RWPE2 (cell line): ENCODE measurements at regions not wholly inside any gene's neighbourhood (a gene's known extent, or its start where the extent isn't known, plus 50 kb on each side); places are given as distances from the start of the nearest gene placed in this dataset.

Experiments
- ATAC-seq: fragments of 200-7000 bp; cut with Tn5 transposase; 3 replicates; pipeline ENCODE4 v1.9.1; 2021; ENCODE audit warnings: low read depth
- DNase-seq: peaks from one replicate; pipeline ENCODE4 v3.0.0-alpha.2; 2020; ENCODE audit warnings: low spot score
- H3K27ac ChIP-seq: fragments of 450-650 bp; 2 replicates; pipeline ENCODE4 v1.5.1; 2017; ENCODE audit warnings: mild to moderate bottlenecking; ENCODE audit not compliant: poor library complexity, severe bottlenecking
- H3K27me3 ChIP-seq: fragments of 250-450 bp; sonication (Bioruptor Pico); 2 replicates; pipeline ENCODE4 v1.5.1; 2021; ENCODE audit warnings: mild to moderate bottlenecking, moderate library complexity; ENCODE audit not compliant: insufficient read depth, poor library complexity, severe bottlenecking
- H3K36me3 ChIP-seq: fragments of 250-450 bp; sonication (Bioruptor Pico); 2 replicates; pipeline ENCODE4 v1.5.1; 2020; ENCODE audit warnings: low read depth, mild to moderate bottlenecking, moderate library complexity
- H3K4me1 ChIP-seq: fragments of 250-450 bp; sonication (Bioruptor Pico); 2 replicates; pipeline ENCODE4 v1.5.1; 2021; ENCODE audit warnings: mild to moderate bottlenecking, moderate library complexity; ENCODE audit not compliant: insufficient read depth, poor library complexity, severe bottlenecking
- H3K4me3 ChIP-seq: fragments of 250-450 bp; sonication (Bioruptor Pico); 2 replicates; pipeline ENCODE4 v1.5.1; 2021; ENCODE audit warnings: mild to moderate bottlenecking, moderate library complexity; ENCODE audit not compliant: severe bottlenecking
- H3K9me3 ChIP-seq: fragments of 250-450 bp; sonication (Bioruptor Pico); 2 replicates; pipeline ENCODE4 v1.5.1; 2021; ENCODE audit warnings: mild to moderate bottlenecking, moderate library complexity; ENCODE audit not compliant: severe bottlenecking
- TF ChIP-seq, protein P1 (sequence below): fragments of 450-650 bp; IDR thresholded peaks from one replicate; pipeline ENCODE4 v1.5.1; 2017; ENCODE audit warnings: mild to moderate bottlenecking, moderate library complexity; ENCODE audit not compliant: poor library complexity, severe bottlenecking

DNA sequence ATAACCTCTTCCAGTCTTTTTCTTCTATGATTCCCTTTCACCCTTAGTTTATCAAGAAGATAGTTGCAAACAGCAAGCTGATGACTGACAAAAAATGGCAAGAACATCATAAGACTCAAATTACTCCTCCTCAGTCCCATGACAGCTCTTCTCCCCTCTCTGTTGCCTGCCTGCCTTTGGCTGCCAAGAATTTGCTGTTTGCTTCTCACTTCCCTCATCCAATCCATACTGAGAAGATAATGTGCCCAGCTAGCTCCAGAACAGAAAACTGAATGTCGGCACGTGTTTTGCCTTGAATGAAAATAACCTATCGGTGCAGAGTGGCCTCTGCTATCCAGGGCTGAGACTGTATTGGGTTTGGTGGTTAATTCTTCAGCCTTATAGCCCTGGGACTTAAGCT is 192.1 kb downstream of the PPARGC1A start:
- H3K27me3 ChIP-seq, result no peaks in the 10 kb centered on the region
- no peaks in the 10 kb centered on the region for H3K36me3 ChIP-seq
- ATAC-seq (no peak), DNase-seq (no peak)
- H3K4me1 ChIP-seq, result no peaks in the 10 kb centered on the region
- TF ChIP-seq, protein P1, sequence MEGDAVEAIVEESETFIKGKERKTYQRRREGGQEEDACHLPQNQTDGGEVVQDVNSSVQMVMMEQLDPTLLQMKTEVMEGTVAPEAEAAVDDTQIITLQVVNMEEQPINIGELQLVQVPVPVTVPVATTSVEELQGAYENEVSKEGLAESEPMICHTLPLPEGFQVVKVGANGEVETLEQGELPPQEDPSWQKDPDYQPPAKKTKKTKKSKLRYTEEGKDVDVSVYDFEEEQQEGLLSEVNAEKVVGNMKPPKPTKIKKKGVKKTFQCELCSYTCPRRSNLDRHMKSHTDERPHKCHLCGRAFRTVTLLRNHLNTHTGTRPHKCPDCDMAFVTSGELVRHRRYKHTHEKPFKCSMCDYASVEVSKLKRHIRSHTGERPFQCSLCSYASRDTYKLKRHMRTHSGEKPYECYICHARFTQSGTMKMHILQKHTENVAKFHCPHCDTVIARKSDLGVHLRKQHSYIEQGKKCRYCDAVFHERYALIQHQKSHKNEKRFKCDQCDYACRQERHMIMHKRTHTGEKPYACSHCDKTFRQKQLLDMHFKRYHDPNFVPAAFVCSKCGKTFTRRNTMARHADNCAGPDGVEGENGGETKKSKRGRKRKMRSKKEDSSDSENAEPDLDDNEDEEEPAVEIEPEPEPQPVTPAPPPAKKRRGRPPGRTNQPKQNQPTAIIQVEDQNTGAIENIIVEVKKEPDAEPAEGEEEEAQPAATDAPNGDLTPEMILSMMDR, result no peak
- no peak overlapping the region for H3K4me3 ChIP-seq
- no peaks in the 10 kb centered on the region for H3K9me3 ChIP-seq
- H3K27ac ChIP-seq, result no peak overlapping the region

DNA sequence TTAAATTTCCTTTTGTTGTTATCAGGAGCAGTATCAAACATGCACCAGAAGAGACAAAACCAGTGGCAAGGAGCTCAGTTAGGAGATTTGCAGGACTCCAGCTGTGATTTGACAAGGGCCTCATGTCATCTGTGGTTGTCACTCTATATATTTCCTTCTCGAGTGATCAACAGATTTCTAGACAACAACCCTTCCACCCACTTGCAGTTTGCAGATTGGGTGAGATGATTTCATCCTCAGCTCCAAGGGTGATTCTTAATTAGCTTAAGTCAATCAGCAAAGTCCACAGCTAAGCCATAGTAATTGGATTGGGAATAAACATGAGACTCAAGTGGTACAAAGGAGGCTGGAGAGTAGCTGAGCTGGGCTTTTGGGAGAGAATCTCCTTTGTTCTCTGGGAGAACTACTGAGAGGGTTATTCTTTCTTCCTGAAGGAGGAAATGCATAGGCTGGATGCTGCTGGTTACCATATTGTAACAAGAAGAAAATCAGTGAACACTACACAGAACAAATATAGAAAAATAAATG is 192.8 kb downstream of the PPARGC1A start:
- no peak for ATAC-seq
- TF ChIP-seq, protein P1, result no peak
- H3K36me3 ChIP-seq, result no peaks in the 10 kb centered on the region

DNA sequence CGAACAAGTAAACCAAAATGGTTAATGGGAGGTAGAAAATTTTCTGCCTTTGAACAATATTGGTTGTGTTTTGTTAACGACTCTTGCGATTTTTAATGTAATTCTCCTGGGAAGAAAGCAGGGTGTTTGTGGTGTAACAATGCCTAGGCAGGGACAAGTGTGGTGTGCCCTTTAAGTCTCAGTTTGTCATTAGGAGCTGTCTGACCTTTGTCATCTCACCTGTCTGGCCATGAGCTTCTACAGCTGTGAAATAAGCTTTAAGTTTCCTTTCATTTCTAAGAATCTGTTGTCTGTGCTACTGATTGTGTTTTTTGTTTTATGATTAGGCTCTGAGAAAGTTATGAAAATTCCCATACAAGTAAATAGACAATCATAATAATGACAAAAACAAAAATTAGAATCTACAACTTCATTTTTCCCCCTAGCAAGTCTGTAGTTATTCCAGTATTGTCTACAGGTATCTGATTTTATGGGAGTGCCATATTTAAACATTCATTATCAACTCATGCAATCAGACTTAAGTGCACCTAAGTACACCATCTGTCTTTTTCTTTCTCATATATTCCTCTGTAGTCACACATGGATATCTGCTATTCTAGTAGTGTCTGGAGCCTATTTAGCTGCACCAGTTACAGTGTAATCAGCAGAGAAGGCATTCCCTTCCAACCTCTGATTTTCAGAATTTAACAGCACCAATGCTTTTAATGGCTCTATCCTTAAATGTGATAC is 203.5 kb downstream of the PPARGC1A start:
- ATAC-seq (no peak), DNase-seq (no peak)
- H3K4me1 ChIP-seq, result no peaks in the 10 kb centered on the region
- no peak overlapping the region for H3K4me3 ChIP-seq
- H3K36me3 ChIP-seq, result no peaks in the 10 kb centered on the region
- no peaks in the 10 kb centered on the region for H3K27me3 ChIP-seq
- H3K9me3 ChIP-seq, result no peaks in the 10 kb centered on the region
- no peak overlapping the region for H3K27ac ChIP-seq
- TF ChIP-seq, protein P1, result no peak

More for the DNA sequence above, 192.8 kb downstream of the PPARGC1A start:
- no peak overlapping the region for H3K27ac ChIP-seq
- H3K9me3 ChIP-seq, result no peaks in the 10 kb centered on the region
- no peak overlapping the region for H3K4me3 ChIP-seq
- H3K4me1 ChIP-seq, result no peaks in the 10 kb centered on the region
- H3K27me3 ChIP-seq, result no peaks in the 10 kb centered on the region
- DNase-seq, result no peak

DNA sequence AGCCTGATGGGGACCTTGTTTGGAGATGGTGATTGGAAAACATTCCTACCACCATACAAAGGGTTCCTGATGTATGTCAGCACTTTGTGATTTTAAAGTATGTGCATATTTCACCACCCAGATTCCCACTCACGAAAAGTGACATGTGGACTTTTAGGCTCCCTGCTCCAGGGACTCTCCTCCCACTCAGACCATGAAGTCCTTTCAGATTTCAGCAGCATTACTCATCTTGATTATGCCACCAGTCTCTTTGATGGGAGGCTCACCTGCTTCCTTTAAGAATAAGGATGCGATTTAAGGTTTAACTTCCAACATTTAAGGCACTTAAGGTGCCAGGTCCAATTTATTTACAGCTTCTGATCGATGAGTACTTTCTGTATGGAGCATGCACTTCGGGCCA is 204.4 kb downstream of the PPARGC1A start:
- no peak for DNase-seq
- ATAC-seq, result no peak
- TF ChIP-seq, protein P1, result no peak

More for the DNA sequence above, 204.4 kb downstream of the PPARGC1A start:
- no peaks in the 10 kb centered on the region for H3K4me1 ChIP-seq
- H3K36me3 ChIP-seq, result no peaks in the 10 kb centered on the region
- no peak overlapping the region for H3K27ac ChIP-seq
- no peak overlapping the region for H3K4me3 ChIP-seq
- no peaks in the 10 kb centered on the region for H3K9me3 ChIP-seq
- H3K27me3 ChIP-seq, result no peaks in the 10 kb centered on the region
